ENCODE measurements at regions not wholly inside any gene's neighbourhood (a gene's known extent, or its start where the extent isn't known, plus 50 kb on each side); places are given as distances from the start of the nearest gene placed in this dataset.

DNA sequence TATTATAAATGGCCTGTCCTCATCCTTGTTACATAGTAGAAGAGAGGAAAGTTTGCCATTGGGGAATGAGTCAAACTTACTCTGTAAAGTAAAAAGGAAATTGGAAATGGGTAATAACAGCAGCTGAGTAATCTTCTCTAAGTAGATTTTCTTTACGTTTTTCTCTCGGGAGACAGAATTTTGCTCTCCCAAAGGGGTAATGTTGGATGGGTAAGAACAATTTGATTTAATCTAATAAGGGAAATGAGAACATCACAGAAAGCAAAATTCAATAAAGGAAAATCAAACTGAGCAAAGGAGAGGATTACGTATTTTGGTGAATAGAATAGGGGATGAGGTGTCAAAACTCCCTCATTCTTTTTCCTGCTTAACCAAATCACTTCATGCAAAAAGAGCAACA lies 283.1 kb upstream of the FOXG1 start:
- Histone ChIP-seq H3K27me3 (ENCODE audit: low read length) (no peaks in the 10 kb centered on the region), H3F3A (ENCODE audit: insufficient read depth) (no peaks in the 10 kb centered on the region), H2AFZ (ENCODE audit: low read depth, low read length, severe bottlenecking) (no peak overlapping the region), H3K4me2 (ENCODE audit: low read depth, low read length, poor library complexity, severe bottlenecking) (no peak overlapping the region), H3K9me3 (ENCODE audit: insufficient read depth, low read length) (no peaks in the 10 kb centered on the region; the same call in 1 of the 2 replicates), H3K27ac (ENCODE audit: low read depth, low read length) (no peak overlapping the region), H4K20me1 (ENCODE audit: low read depth, low read length) (no peaks in the 10 kb centered on the region), H3K9me2 (replicated peaks; ENCODE audit: insufficient read depth, low read length) (no peaks in the 10 kb centered on the region), H3K79me2 (ENCODE audit: insufficient read depth, low read length) (no peaks in the 10 kb centered on the region), H3K36me3 (ENCODE audit: low read length) (no peaks in the 10 kb centered on the region), H3K4me3 (ENCODE audit: insufficient read depth, low read length, poor library complexity, severe bottlenecking) (no peak overlapping the region), H3K9ac (ENCODE audit: low read length) (no peak overlapping the region)
- TF ChIP-seq EZH2phosphoT487 (conservative IDR thresholded peaks at IDR 0.05; ENCODE audit: low read length) = no peak
- TF ChIP-seq, protein P1, sequence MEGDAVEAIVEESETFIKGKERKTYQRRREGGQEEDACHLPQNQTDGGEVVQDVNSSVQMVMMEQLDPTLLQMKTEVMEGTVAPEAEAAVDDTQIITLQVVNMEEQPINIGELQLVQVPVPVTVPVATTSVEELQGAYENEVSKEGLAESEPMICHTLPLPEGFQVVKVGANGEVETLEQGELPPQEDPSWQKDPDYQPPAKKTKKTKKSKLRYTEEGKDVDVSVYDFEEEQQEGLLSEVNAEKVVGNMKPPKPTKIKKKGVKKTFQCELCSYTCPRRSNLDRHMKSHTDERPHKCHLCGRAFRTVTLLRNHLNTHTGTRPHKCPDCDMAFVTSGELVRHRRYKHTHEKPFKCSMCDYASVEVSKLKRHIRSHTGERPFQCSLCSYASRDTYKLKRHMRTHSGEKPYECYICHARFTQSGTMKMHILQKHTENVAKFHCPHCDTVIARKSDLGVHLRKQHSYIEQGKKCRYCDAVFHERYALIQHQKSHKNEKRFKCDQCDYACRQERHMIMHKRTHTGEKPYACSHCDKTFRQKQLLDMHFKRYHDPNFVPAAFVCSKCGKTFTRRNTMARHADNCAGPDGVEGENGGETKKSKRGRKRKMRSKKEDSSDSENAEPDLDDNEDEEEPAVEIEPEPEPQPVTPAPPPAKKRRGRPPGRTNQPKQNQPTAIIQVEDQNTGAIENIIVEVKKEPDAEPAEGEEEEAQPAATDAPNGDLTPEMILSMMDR (IDR thresholded peaks at IDR 0.05; ENCODE audit: insufficient read depth, low read length, poor library complexity, severe bottlenecking) = no peak

DNA sequence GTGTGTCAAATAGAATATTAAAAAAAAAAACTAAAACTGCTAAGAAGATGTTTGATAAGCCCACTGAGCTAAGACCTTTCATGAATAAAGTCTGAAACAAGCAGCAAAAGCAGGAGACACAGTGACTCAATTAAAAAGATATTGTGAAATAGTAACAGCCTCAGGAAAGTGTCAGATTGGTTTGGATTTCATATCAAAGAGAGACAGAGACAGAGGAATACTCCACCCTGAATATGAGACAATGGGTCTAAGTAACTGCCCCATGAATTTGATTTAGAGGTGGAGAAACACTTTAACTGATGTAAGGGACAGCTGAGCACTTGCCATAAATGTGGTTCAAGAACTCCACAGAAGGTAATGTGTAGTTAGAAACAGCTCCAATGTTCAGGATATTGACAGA lies 277.9 kb upstream of the FOXG1 start:
- Histone ChIP-seq H2AFZ (ENCODE audit: low read depth, low read length, severe bottlenecking) (no peak overlapping the region), H3K9ac (ENCODE audit: low read length) (no peak overlapping the region), H3K9me3 (ENCODE audit: insufficient read depth, low read length) (no peaks in the 10 kb centered on the region; the same call in 1 of the 2 replicates), H3K4me2 (ENCODE audit: low read depth, low read length, poor library complexity, severe bottlenecking) (no peak overlapping the region), H3K79me2 (ENCODE audit: insufficient read depth, low read length) (no peaks in the 10 kb centered on the region), H3K4me3 (ENCODE audit: insufficient read depth, low read length, poor library complexity, severe bottlenecking) (no peak overlapping the region), H3F3A (ENCODE audit: insufficient read depth) (no peaks in the 10 kb centered on the region), H3K27me3 (ENCODE audit: low read length) (no peaks in the 10 kb centered on the region), H4K20me1 (ENCODE audit: low read depth, low read length) (no peaks in the 10 kb centered on the region), H3K9me2 (replicated peaks; ENCODE audit: insufficient read depth, low read length) (no peaks in the 10 kb centered on the region), H3K27ac (ENCODE audit: low read depth, low read length) (no peak overlapping the region), H3K36me3 (ENCODE audit: low read length) (no peaks in the 10 kb centered on the region)
- TF ChIP-seq, protein P1 (IDR thresholded peaks at IDR 0.05; ENCODE audit: insufficient read depth, low read length, poor library complexity, severe bottlenecking) = no peak
- no peak for TF ChIP-seq EZH2phosphoT487 (conservative IDR thresholded peaks at IDR 0.05; ENCODE audit: low read length)

DNA sequence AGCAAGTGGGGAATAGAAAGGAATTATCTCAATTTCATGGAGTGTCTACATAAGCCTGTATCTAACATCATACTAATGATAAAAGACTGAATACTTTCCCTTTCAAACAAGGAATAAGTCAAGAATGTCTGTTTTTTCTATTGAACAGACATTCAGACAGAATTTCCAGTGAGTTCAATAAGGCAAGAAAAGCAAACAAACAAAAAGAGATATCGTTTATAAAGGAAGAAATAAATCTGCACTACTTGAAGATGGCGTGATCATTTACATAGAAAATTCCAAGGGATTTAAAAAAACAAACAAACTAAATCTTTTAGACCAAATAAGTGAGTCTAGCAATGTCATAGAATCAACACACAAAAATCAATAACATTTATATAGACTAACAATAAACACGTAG lies 273.1 kb upstream of the FOXG1 start:
- no peaks in the 10 kb centered on the region for H3K9me3 ChIP-seq (ENCODE audit: insufficient read depth, low read length)
- no peaks in the 10 kb centered on the region for H4K20me1 ChIP-seq (ENCODE audit: low read depth, low read length)
- no peaks in the 10 kb centered on the region for H3K9me2 ChIP-seq (replicated peaks; ENCODE audit: insufficient read depth, low read length)
- no peaks in the 10 kb centered on the region for H3F3A ChIP-seq (ENCODE audit: insufficient read depth)
- TF ChIP-seq, protein P1 (IDR thresholded peaks at IDR 0.05; ENCODE audit: insufficient read depth, low read length, poor library complexity, severe bottlenecking) = no peak
- no peak for TF ChIP-seq EZH2phosphoT487 (conservative IDR thresholded peaks at IDR 0.05; ENCODE audit: low read length)
- no peaks in the 10 kb centered on the region for H3K79me2 ChIP-seq (ENCODE audit: insufficient read depth, low read length)
- H3K9ac ChIP-seq (ENCODE audit: low read length) = no peak overlapping the region
- H3K27ac ChIP-seq (ENCODE audit: low read depth, low read length) = no peak overlapping the region
- no peak overlapping the region for H3K4me3 ChIP-seq (ENCODE audit: insufficient read depth, low read length, poor library complexity, severe bottlenecking)
- no peak overlapping the region for H2AFZ ChIP-seq (ENCODE audit: low read depth, low read length, severe bottlenecking)
- H3K4me2 ChIP-seq (ENCODE audit: low read depth, low read length, poor library complexity, severe bottlenecking) = no peak overlapping the region
- H3K27me3 ChIP-seq (ENCODE audit: low read length) = no peaks in the 10 kb centered on the region
- H3K36me3 ChIP-seq (ENCODE audit: low read length) = no peaks in the 10 kb centered on the region

All from SU-DHL-6 (cell line).